Activated T-cell treated with anti-CD3 and anti-CD28 coated beads, Interleukin-2, amount 50 U/mL, for 1 hour (primary cell): ENCODE measurements at regions not wholly inside any gene's neighbourhood (a gene's known extent, or its start where the extent isn't known, plus 50 kb on each side); places are given as distances from the start of the nearest gene placed in this dataset.
"Not testable (repeated sequence)": the region's sequence is repeated elsewhere in the genome, so short reads cannot be mapped to it uniquely, and the experiment has no call there.

ENCODE experiments used
- DNase-seq: peaks from one replicate; pipeline ENCODE4 v3.0.0-alpha.2; 2020

GRCh38 chr7:356691-357462 lies 66.9 kb downstream of the FOXL3 start:
- DNase-seq, result no peak

GRCh38 chr7:357531-358209 lies 67.7 kb downstream of the FOXL3 start:
- DNase-seq, result no peak

- no peak for DNase-seq
Observed at GRCh38 chr7:358352-358751, 68.4 kb downstream of the FOXL3 start.

- DNase-seq, result no peak
Observed at GRCh38 chr7:359226-359765, 69.3 kb downstream of the FOXL3 start.

GRCh38 chr7:359766-360361 lies 69.9 kb downstream of the FOXL3 start:
- no peak for DNase-seq

GRCh38 chr7:360454-361100 lies 70.6 kb downstream of the FOXL3 start:
- DNase-seq, result peak; percentile 40

- not testable (repeated sequence) for DNase-seq
Observed at GRCh38 chr7:361182-361581, 71.2 kb downstream of the FOXL3 start.

- DNase-seq, result no peak
Observed at GRCh38 chr7:361680-362401, 71.9 kb downstream of the FOXL3 start.

GRCh38 chr7:362402-363096 lies 72.6 kb downstream of the FOXL3 start:
- peak; percentile 43 for DNase-seq

- peak; percentile 39 for DNase-seq
Observed at GRCh38 chr7:363626-364025, 73.7 kb downstream of the FOXL3 start.

- DNase-seq, result no peak
Observed at GRCh38 chr7:364536-364935, 74.6 kb downstream of the FOXL3 start.

GRCh38 chr7:365593-365992 lies 75.6 kb downstream of the FOXL3 start:
- no peak for DNase-seq

- DNase-seq, result no peak
Observed at GRCh38 chr7:366161-366803, 76.3 kb downstream of the FOXL3 start.

GRCh38 chr7:367351-367901 lies 77.5 kb downstream of the FOXL3 start:
- DNase-seq, result no peak

- DNase-seq, result no peak
Observed at GRCh38 chr7:368651-369475, 78.9 kb downstream of the FOXL3 start.

GRCh38 chr7:369476-370258 lies 79.7 kb downstream of the FOXL3 start:
- no peak for DNase-seq

- DNase-seq, result no peak
Observed at GRCh38 chr7:370259-370625, 80.3 kb downstream of the FOXL3 start.

- no peak for DNase-seq
Observed at GRCh38 chr7:370775-371118, 80.8 kb downstream of the FOXL3 start.

- DNase-seq, result no peak
Observed at GRCh38 chr7:371119-371778, 81.3 kb downstream of the FOXL3 start.
